ENCODE measurements at regions not wholly inside any gene's neighbourhood (a gene's known extent, or its start where the extent isn't known, plus 50 kb on each side); places are given as distances from the start of the nearest gene placed in this dataset.
"Not testable (repeated sequence)": the region's sequence is repeated elsewhere in the genome, so short reads cannot be mapped to it uniquely, and the experiment has no call there.

DNA sequence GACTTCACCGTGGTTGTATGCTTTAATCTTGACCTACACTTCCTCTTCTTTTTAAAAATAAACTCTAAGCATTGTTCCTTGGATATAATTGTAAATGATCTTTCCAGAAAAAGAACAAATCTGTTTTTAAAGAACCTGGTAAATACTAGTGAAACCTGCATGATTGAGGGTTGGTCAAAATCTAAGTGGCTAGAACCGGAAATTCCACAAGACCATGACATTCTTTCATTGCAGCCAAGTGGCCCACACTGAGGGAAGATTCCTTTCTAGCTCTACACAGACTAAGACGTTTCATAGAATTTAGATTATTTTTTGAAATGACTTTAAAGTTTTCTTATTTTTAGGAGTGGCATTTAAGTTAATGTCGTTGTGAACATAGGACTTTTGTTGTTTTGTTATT lies 356.7 kb downstream of the NYAP2 start:
- TF ChIP-seq ZFX (IDR thresholded peaks at IDR 0.05): no peak
- TF ChIP-seq, protein P1, sequence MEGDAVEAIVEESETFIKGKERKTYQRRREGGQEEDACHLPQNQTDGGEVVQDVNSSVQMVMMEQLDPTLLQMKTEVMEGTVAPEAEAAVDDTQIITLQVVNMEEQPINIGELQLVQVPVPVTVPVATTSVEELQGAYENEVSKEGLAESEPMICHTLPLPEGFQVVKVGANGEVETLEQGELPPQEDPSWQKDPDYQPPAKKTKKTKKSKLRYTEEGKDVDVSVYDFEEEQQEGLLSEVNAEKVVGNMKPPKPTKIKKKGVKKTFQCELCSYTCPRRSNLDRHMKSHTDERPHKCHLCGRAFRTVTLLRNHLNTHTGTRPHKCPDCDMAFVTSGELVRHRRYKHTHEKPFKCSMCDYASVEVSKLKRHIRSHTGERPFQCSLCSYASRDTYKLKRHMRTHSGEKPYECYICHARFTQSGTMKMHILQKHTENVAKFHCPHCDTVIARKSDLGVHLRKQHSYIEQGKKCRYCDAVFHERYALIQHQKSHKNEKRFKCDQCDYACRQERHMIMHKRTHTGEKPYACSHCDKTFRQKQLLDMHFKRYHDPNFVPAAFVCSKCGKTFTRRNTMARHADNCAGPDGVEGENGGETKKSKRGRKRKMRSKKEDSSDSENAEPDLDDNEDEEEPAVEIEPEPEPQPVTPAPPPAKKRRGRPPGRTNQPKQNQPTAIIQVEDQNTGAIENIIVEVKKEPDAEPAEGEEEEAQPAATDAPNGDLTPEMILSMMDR (conservative IDR thresholded peaks at IDR 0.05): no peak
- H3K27ac ChIP-seq: no peak overlapping the region

DNA sequence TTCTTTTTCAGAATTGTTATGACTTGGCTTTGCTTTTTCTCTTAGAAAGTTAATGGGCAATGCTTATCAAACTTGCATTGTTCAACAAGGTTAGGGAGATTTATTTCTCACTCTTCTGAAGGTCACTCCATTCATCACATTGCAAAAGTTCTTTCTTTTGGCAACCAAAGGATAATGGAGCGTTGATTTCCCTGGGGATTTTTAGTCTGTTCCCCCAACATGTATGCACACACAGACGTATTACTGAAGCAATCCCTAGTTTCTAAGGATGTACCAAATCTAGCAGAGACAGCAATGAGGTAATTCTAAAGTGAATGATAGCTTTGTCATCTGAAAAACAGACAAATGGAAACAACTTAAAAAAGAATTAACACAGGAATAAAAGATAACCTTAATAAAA lies 349.1 kb downstream of the NYAP2 start:
- no peak overlapping the region for H3K27ac ChIP-seq
- TF ChIP-seq, protein P1 (conservative IDR thresholded peaks at IDR 0.05): no peak
- no peak for TF ChIP-seq ZFX (IDR thresholded peaks at IDR 0.05)

DNA sequence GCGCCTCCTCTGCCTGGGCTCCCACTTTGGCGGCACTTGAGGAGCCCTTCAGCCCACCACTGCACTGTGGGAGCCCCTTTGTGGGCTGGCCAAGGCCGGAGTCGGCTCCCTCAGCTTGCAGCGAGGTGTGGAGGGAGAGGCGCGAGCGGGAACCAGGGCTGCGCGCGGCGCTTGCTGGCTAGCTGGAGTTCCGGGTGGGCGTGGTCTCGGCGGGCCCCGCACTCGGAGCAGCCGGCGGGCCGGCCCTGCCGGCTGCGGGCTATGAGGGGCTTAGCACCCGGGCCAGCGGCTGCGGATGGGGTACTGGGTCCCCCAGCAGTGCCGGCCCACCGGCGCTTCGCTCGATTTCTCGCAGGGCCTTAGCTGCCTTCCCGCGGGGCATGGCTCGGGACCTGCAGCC lies 344.5 kb downstream of the NYAP2 start:
- not testable (repeated sequence) for H3K27ac ChIP-seq

DNA sequence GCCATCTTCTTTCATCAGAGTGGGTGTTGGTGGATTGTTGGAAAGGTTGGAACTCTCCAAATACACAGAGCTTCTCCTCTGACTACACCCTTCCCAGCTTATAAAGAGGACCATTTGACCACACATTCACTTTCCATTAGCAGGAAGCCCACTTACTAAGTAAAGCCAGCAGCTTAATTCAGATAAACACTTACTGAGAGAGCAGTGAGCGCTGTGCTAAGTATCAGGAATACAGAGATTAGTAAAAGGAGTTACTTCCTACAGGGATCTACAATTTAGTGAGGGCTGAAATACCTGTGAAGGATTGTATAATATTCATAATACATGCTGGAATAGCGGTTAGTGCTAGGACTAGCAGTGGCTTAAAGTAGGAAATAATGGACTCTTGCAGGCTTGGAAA lies 343.0 kb downstream of the NYAP2 start:
- no peak overlapping the region for H3K27ac ChIP-seq
- TF ChIP-seq, protein P1 (conservative IDR thresholded peaks at IDR 0.05): no peak
- no peak for TF ChIP-seq ZFX (IDR thresholded peaks at IDR 0.05)

DNA sequence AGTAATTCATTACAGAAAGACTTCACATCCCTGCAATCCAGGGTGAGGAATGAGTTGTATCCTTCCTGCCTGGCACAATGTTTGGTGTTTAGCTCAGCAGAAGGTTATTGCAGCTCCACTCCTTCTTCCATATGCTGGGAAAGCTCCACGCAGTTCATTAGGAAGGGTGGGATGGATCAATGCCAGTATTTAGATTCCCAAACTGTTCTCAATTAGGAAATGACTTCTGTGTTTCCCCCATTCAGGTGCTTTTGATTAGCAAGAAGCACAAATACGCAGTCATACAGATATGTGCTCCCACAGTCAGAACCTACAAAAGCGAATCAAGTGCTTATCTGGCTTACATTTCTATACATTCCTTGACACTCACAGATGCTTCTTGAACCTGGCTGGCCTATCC lies 340.6 kb downstream of the NYAP2 start:
- H3K27ac ChIP-seq: no peak overlapping the region
- TF ChIP-seq, protein P1 (conservative IDR thresholded peaks at IDR 0.05): no peak

DNA sequence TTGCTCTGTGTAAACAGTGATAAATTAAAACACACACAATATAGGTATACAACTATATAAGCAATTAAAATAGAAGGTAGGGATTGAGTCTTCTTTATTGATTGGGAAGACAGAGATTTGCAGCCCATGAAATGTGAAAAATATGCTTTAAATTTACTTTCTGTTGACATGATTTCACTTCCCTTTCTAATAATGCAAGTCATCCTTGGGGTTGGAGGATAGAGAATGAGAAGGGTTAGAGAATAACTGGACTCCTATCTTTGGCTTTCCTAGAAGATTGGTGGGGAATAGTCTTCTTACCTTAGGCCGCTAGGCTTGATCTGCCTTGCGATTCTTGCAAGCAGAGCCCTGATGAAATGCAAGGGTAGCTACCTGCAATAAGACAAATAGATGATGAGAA lies 339.8 kb downstream of the NYAP2 start:
- no peak overlapping the region for H3K27ac ChIP-seq
- TF ChIP-seq, protein P1 (conservative IDR thresholded peaks at IDR 0.05): no peak
- no peak for TF ChIP-seq ZFX (IDR thresholded peaks at IDR 0.05)

DNA sequence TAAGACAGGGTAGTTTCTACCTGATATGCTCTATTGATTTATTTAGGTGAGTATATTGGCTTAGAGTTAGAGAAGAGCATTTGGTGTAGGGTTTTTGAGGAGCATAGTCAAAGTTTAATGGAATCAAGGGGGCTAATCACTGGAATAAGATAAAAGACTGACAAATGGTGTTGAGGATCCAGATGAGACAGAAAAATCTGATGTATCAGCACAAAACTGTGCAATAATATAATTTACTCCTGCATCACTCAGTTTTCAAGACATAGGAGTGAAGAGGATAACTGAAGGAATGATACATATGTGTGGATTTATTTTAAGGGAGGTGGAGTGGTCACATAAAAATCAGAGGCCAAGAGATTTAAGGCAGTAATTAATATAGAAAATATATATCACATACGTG lies 339.2 kb downstream of the NYAP2 start:
- H3K27ac ChIP-seq: no peak overlapping the region
- TF ChIP-seq ZFX (IDR thresholded peaks at IDR 0.05): no peak
- TF ChIP-seq, protein P1 (conservative IDR thresholded peaks at IDR 0.05): no peak

DNA sequence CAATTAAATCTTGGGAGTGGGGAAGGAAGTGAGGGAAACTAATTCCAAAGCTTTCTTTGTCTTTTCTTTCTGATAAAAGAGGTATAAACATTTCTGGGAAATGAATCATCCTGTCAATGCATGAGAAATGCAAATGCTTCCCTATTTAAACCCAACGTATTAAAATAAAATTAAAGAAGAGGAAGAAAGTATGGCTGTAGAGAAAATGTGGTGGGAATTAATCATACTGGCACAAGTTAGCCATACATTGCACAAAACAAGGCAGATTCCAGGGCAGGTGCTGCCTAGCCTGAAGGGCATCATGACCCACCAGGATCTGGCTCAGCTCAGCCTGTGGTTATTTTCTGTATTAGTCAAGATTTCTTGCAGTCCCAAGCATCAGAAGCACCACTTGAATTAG lies 338.0 kb downstream of the NYAP2 start:
- no peak overlapping the region for H3K27ac ChIP-seq
- TF ChIP-seq, protein P1 (conservative IDR thresholded peaks at IDR 0.05): no peak
- TF ChIP-seq ZFX (IDR thresholded peaks at IDR 0.05): no peak
